Body of pancreas (tissue), 4 donors: ENCODE measurements at regions not wholly inside any gene's neighbourhood (a gene's known extent, or its start where the extent isn't known, plus 50 kb on each side); places are given as distances from the start of the nearest gene placed in this dataset.

Experiments used
- ATAC-seq: fragments of 150-250 bp; one replicate; pipeline ENCODE4 v1.9.1; 2016
- DNase-seq, 4 donors: peaks; one replicate each; pipeline ENCODE4 v3.0.0-alpha.2; 2019
- H3K27ac ChIP-seq, 4 donors: fragments of 200-600 bp; sonication (generic); 1 replicate in 3 of 4; 2 replicates in 1 of 4; pipeline versions ENCODE4 v1.5.1 to v1.6.1; 2016 to 2019; ENCODE audit warnings: mild to moderate bottlenecking in 1 of 4, mixed read lengths in 1 of 4, moderate library complexity in 1 of 4
- H3K27me3 ChIP-seq, 2 donors: fragments of 200-600 bp; sonication (generic); one replicate each; pipeline ENCODE4 v1.6.0; 2016; ENCODE audit warnings: mild to moderate bottlenecking in 1 of 2
- H3K36me3 ChIP-seq, 2 donors: fragments of 200-600 bp; sonication (generic); replicated peaks in 1 of 2; 2 replicates each; pipeline ENCODE4 v1.5.1; 2016; ENCODE audit warnings: low read depth in 2 of 2; ENCODE audit not compliant: insufficient read depth in 1 of 2
- H3K4me1 ChIP-seq: fragments of 200-600 bp; sonication (generic); one replicate; pipeline ENCODE4 v1.6.0; 2016
- H3K4me3 ChIP-seq, 2 donors: fragments of 200-600 bp; sonication (generic); 1 replicate in 1 of 2; 2 replicates in 1 of 2; pipeline ENCODE4 v1.5.1; 2016 to 2019
- H3K9me3 ChIP-seq, 3 donors: fragments of 200-600 bp; sonication (generic); 1 replicate in 2 of 3; 2 replicates in 1 of 3; pipeline ENCODE4 v1.5.1; 2016
- POLR2A ChIP-seq, 3 donors: fragments of 450-650 bp; IDR thresholded peaks; one replicate each; pipeline ENCODE4 v1.6.1; 2016; ENCODE audit warnings: antibody characterized with exemption in 3 of 3, mild to moderate bottlenecking in 2 of 3
- WGBS, 2 donors: methylation state at CpG; one replicate each; pipeline ENCODE4 v1.1.5; 2017; 5-methylcytosine and 5-hydroxymethylcytosine counted together
- intact Hi-C: fragments of 100-400 bp; cut with DNase I; formaldehyde crosslinking; loops from one replicate; pipeline ENCODE4 v1.15.1; 2023
- TF ChIP-seq, protein P1 (sequence below), 7 experiments: fragments of 450-650 bp in 4 of 7; fragments of 200-600 bp in 3 of 7; sonication (generic) in 3 of 7; IDR thresholded peaks; one replicate each; pipeline ENCODE4 v1.5.1; 2016 to 2019; ENCODE audit warnings: antibody characterized with exemption in 7 of 7

GRCh38 chr11:70712471-70712870 lies 314.1 kb downstream of the CTTN start:
- DNase-seq (no peak), ATAC-seq (peak; percentile 30)
- no peaks in the 10 kb centered on the region for H3K9me3 ChIP-seq
- intact Hi-C loops: no loop called here
- TF ChIP-seq POLR2A (IDR thresholded peaks at IDR 0.05): no peak
- TF ChIP-seq, protein P1, sequence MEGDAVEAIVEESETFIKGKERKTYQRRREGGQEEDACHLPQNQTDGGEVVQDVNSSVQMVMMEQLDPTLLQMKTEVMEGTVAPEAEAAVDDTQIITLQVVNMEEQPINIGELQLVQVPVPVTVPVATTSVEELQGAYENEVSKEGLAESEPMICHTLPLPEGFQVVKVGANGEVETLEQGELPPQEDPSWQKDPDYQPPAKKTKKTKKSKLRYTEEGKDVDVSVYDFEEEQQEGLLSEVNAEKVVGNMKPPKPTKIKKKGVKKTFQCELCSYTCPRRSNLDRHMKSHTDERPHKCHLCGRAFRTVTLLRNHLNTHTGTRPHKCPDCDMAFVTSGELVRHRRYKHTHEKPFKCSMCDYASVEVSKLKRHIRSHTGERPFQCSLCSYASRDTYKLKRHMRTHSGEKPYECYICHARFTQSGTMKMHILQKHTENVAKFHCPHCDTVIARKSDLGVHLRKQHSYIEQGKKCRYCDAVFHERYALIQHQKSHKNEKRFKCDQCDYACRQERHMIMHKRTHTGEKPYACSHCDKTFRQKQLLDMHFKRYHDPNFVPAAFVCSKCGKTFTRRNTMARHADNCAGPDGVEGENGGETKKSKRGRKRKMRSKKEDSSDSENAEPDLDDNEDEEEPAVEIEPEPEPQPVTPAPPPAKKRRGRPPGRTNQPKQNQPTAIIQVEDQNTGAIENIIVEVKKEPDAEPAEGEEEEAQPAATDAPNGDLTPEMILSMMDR (IDR thresholded peaks at IDR 0.05): no peak
- no peak overlapping the region for H3K27ac ChIP-seq
- no peaks in the 10 kb centered on the region for H3K4me1 ChIP-seq
- H3K4me3 ChIP-seq: no peak overlapping the region
- WGBS, 2 donors: 74 to 100% methylated on average over 1 to 10 of the region's 10 CpGs
- no peaks in the 10 kb centered on the region for H3K27me3 ChIP-seq
- no peaks in the 10 kb centered on the region for H3K36me3 ChIP-seq

GRCh38 chr11:70713086-70713835 lies 314.9 kb downstream of the CTTN start:
- ATAC-seq (no peak), DNase-seq (no peak)
- Histone ChIP-seq H3K27me3 (no peaks in the 10 kb centered on the region), H3K9me3 (no peaks in the 10 kb centered on the region), H3K36me3 (no peaks in the 10 kb centered on the region), H3K4me1 (no peaks in the 10 kb centered on the region), H3K27ac (no peak overlapping the region), H3K4me3 (no peak overlapping the region)
- WGBS, 2 donors: 86 to 87% methylated on average over 19 to 24 of the region's 24 CpGs
- intact Hi-C loops: no loop called here
- TF ChIP-seq, protein P1 (IDR thresholded peaks at IDR 0.05): no peak

DNA sequence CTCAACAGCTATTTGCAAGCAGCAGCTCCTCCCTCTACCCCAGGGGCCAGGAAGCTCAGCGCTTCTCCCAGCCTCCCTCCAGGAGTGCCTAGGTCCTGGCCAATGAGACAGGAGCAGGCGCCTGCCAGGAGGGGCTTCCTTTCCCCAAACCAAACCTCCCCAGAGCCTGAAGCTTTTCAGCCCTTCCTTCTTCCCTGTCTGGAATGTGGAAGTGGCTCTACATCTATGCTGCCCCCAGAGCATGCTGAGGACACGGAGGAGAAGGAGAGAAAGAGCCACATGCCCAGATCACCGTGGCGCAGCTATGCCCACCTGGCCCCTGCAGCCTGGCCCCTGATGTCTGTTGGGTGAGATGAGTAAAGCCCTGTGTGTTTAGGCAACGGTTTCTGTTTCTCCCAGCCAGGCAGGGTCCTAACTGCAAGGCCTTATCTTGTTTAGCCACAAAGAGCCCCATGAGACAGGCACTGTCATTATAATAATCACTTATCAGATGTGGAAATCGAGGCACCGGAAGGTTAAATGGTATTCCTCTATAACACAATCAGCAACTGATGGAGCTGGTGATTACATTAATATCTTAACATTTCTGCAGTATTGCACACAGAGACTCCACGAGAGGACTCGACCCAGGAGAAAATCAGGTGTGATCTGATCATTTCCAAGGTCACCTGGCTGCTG lies 315.8 kb downstream of the CTTN start:
- intact Hi-C loops: no loop called here
- Histone ChIP-seq H3K4me3 (no peak overlapping the region), H3K27me3 (no peaks in the 10 kb centered on the region), H3K27ac (no peak overlapping the region), H3K36me3 (no peaks in the 10 kb centered on the region), H3K9me3 (no peaks in the 10 kb centered on the region), H3K4me1 (no peaks in the 10 kb centered on the region)
- WGBS, 2 donors: 68 to 82% methylated on average over 9 to 10 of the region's 10 CpGs
- DNase-seq (no peak), ATAC-seq (no peak)
- TF ChIP-seq, protein P1 (IDR thresholded peaks at IDR 0.05): no peak
- no peak for TF ChIP-seq POLR2A (IDR thresholded peaks at IDR 0.05)

DNA sequence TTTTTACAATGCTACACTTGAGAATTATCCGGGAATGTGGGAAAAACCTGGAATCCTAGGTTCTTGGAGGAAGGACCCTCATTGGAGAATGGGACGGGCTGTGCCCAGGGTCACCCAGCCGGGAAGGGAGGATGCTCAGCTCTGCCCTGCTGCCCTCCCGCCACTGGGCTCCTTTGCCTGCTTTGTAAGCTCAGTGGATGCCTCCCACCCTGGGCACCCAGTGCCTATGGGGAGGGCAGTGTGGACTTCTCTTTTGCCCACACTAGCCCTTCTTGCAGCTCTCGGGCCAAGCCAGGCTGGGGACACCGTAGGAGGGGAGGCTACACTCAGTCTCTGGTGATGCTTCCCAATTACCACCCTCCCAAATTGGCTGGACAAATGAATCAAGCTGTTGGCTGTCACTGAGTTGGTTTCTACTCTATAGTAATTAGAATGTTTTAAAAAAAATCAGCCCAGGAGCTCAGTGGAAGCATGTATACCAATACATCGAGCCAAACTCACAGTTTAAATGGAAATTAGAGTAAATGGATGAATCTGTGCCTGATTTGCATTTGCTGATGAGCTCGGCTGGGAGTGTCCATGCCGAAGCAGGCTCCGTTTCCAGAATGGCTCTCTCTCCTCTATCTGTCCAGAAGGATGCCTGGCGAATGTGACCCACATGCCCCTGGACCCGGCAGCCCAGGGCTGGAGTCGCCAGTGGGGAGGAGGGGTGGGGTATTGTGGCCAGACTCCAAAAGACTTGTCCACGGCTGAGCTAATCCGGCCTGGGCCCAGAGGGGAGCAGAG lies 317.0 kb downstream of the CTTN start:
- intact Hi-C loops: no loop called here
- TF ChIP-seq POLR2A (IDR thresholded peaks at IDR 0.05): no peak
- TF ChIP-seq, protein P1 (IDR thresholded peaks at IDR 0.05): no peak
- ATAC-seq: no peak

More for the DNA sequence above, 317.0 kb downstream of the CTTN start:
- no peak overlapping the region for H3K27ac ChIP-seq
- WGBS, 2 donors: 90 to 92% methylated on average over 11 to 15 of the region's 15 CpGs
- H3K27me3 ChIP-seq: no peaks in the 10 kb centered on the region
- no peaks in the 10 kb centered on the region for H3K36me3 ChIP-seq
- H3K4me1 ChIP-seq: no peaks in the 10 kb centered on the region
- H3K4me3 ChIP-seq: no peak overlapping the region
- no peaks in the 10 kb centered on the region for H3K9me3 ChIP-seq
- no peak for DNase-seq
